SH-SY5Y (cell line): ENCODE measurements at regions not wholly inside any gene's neighbourhood (a gene's known extent, or its start where the extent isn't known, plus 50 kb on each side); places are given as distances from the start of the nearest gene placed in this dataset.

Source experiments
- GATA2 ChIP-seq: IDR thresholded peaks from 2 replicates; pipeline ENCODE4 v1.6.1; 2011; ENCODE audit warnings: mild to moderate bottlenecking, low read depth, low read length
- GATA3 ChIP-seq: IDR thresholded peaks from 2 replicates; pipeline ENCODE4 v1.6.1; 2011; ENCODE audit warnings: low read depth, mild to moderate bottlenecking, low read length, moderate library complexity

DNA sequence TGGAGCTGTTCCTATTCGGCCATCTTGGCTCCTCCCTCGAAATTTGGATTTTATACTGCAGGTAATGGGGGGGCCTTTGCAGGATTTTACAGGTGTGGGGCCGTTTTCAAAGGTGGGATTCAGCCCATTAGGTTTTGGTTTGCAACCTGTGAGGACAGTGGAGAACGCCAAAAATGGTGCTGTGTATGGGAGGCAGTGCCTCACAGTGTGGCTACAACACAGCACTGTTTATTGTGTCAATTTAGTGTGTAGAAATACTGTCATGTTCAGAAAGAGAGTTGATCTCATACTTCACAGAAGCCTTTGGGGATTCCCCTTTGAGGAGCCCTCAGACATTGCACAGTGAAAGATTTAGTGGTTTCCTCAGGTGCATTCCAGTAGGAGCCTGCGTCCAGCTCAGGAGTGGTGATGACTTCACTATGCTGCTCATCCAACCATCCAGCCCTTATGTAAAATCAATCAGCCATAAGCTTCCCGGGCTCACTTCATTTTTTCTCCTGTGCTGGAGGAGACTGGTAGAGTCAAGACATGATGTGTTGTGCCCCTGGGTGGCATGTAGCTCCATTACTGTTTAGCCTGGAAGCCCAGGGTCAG lies 92.7 kb upstream of the PRMT8 start:
- TF ChIP-seq GATA2 (no peak), GATA3 (no peak)
